ENCODE measurements at regions not wholly inside any gene's neighbourhood (a gene's known extent, or its start where the extent isn't known, plus 50 kb on each side); places are given as distances from the start of the nearest gene placed in this dataset.

DNA sequence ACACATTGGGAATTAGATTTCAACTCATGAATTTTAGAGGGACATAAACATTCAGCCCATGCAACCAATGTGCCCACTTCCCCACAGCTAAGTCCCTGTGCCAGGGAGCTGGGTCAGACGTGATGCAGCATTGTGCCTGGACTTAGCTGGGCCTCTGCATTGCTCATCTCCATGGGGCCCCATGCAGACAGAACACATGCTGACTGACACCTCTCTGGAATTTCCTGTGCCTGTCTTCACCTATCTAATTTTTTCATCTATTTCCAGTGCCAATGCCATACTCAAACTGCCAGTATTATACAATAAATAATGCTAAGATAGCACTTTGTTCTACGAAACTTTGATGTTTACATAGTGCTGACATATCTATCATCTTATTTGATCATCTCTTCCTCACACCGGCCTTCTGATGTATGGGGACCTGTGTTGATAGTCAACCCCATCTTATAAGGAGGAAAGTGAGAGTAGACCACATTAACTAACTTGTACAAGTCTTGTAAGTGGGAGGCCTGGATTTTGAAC lies 92.2 kb downstream of the CDC42EP3 start:
- TF ChIP-seq, protein P1, sequence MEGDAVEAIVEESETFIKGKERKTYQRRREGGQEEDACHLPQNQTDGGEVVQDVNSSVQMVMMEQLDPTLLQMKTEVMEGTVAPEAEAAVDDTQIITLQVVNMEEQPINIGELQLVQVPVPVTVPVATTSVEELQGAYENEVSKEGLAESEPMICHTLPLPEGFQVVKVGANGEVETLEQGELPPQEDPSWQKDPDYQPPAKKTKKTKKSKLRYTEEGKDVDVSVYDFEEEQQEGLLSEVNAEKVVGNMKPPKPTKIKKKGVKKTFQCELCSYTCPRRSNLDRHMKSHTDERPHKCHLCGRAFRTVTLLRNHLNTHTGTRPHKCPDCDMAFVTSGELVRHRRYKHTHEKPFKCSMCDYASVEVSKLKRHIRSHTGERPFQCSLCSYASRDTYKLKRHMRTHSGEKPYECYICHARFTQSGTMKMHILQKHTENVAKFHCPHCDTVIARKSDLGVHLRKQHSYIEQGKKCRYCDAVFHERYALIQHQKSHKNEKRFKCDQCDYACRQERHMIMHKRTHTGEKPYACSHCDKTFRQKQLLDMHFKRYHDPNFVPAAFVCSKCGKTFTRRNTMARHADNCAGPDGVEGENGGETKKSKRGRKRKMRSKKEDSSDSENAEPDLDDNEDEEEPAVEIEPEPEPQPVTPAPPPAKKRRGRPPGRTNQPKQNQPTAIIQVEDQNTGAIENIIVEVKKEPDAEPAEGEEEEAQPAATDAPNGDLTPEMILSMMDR (conservative IDR thresholded peaks at IDR 0.05; ENCODE audit: low read depth, low read length), result no peak
- TF ChIP-seq EZH2 (IDR thresholded peaks at IDR 0.05; ENCODE audit: low read length, unreplicated experiment), result no peak
- no peak for TF ChIP-seq EZH2phosphoT487 (IDR thresholded peaks at IDR 0.05; ENCODE audit: borderline replicate concordance, low read length)
